GM21381 (cell line): ENCODE measurements at regions not wholly inside any gene's neighbourhood (a gene's known extent, or its start where the extent isn't known, plus 50 kb on each side); places are given as distances from the start of the nearest gene placed in this dataset.
"Not testable (repeated sequence)": the region's sequence is repeated elsewhere in the genome, so short reads cannot be mapped to it uniquely, and the experiment has no call there.

Source experiments
- ATAC-seq: cut with Tn5 transposase; IDR thresholded peaks from one replicate; pipeline ENCODE4 v1.9.1; 2021; ENCODE audit warnings: mild to moderate bottlenecking, moderate library complexity; ENCODE audit not compliant: unreplicated experiment

- no peak for ATAC-seq
Measured at GRCh38 chr7:12979181-12979580, 291.7 kb downstream of the ARL4A start.

DNA sequence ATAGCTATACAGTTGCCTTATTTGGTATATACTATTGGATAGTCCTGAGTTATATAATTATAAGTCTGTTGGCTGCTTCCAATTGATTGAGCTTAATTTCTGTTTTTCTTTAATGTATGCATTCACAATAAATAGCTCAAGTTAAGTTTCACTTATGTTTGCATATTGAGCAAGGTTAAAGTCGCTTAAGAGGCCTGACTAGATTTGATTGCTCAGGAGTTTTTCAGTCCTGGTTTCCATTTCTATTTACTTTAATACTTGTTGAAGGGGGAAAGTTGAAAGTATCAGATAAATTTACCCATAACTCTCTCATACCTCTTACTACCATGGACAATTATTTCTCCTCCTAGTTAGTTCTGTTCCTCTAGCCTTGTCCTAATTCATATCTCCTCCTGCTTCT lies 294.7 kb downstream of the ARL4A start:
- no peak for ATAC-seq

DNA sequence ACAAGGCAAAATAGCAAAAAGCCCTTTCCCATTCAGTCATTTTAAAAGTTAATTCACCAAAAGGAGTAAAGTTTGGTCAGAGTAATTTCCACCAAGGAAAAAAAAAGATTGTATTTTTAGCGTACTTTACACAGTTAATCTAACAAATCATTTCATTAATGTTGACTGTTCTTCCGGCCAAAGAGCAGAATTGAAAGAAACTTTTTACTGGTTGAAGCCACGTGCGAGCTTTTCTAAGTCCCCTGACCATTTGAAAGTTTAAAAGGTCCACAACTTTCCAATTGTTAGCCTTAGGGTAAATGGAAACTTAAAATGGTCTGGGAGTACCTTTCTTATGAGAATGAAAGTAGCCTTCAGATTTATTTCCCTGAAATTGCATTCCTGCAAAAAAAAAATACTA lies 296.7 kb downstream of the ARL4A start:
- no peak for ATAC-seq

GRCh38 chr7:12985228-12985627 lies 297.8 kb downstream of the ARL4A start:
- no peak for ATAC-seq

- no peak for ATAC-seq
Measured at GRCh38 chr7:12985752-12986151, 298.3 kb downstream of the ARL4A start.

DNA sequence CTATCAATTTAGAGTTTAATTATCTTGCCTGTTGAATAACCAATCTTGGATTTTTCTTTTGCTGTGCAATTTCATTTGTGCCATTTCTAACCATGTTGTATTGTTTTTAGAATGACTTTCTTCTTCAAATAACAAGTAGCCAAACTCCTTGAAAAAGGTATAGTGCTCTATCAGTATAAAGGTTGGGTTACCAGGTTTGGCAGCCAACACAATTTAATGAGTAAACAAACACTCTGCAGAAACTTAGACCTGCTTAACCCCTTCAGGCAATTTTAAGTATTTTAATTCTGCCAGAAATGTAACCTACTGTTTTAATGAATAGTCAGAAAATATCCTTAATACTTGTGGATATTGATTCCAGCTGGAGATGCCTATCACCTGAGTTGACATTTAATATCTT lies 299.8 kb downstream of the ARL4A start:
- no peak for ATAC-seq

- no peak for ATAC-seq
Measured at GRCh38 chr7:12990440-12990839, 303.0 kb downstream of the ARL4A start.

DNA sequence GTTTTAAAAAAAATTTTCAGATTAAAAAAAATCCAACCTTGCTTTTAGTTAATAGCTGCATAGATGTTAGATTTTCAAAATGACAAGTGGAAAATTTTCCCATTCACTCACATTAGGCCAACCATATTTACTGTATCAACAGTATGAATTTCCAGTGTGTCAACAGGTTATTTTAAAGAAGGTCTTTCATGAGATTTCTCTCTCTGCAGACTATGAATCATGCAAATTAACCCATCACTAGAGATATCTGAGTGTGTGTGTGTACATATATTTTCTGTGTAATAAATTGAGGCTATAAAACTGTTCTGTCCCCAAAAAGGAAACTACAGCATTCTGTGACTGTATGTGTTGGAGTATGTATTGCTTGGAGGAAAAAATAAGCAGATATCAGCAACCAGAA lies 305.6 kb downstream of the ARL4A start:
- no peak for ATAC-seq

- ATAC-seq = no peak
Measured at GRCh38 chr7:12995912-12996469, 308.6 kb downstream of the ARL4A start.

- no peak for ATAC-seq
Measured at GRCh38 chr7:13007331-13007730, 319.9 kb downstream of the ARL4A start.

GRCh38 chr7:13009517-13009916 lies 322.1 kb downstream of the ARL4A start:
- no peak for ATAC-seq

GRCh38 chr7:13014011-13014410 lies 326.6 kb downstream of the ARL4A start:
- no peak for ATAC-seq

GRCh38 chr7:13016036-13016581 lies 328.7 kb downstream of the ARL4A start:
- ATAC-seq = no peak

DNA sequence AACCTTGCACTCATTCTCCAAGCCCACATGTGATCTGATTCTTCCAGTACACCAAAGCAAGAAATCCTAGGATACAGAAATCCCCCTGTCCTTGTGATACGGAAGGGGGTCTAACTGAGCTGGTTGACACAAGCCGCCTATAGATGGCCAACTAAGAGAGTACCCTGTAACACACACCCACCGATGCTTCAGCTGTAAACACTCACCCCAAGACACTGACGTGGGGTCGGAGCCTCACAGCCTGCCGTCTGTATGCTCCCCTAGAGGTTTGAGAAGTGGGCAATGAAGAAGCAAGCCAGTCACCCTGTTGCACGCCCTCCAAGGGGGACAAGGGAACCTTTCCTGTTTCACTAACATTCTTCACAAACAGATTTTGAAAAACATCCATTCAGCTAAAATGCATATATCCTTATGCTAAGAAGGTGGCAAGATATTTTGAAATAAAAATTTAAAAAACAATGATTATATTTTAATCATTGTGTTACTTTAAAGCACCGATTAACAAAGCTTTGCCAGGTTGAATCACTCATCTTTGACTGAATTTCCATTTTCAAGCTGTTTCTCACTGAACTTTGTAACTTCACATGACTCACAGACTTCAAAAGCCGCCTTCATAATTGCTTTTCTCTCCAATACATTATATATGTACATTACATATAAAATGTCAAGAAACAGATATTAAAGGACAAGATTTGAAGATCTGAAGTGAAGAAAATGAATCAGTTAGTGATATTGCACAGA lies 329.3 kb downstream of the ARL4A start:
- ATAC-seq = no peak

DNA sequence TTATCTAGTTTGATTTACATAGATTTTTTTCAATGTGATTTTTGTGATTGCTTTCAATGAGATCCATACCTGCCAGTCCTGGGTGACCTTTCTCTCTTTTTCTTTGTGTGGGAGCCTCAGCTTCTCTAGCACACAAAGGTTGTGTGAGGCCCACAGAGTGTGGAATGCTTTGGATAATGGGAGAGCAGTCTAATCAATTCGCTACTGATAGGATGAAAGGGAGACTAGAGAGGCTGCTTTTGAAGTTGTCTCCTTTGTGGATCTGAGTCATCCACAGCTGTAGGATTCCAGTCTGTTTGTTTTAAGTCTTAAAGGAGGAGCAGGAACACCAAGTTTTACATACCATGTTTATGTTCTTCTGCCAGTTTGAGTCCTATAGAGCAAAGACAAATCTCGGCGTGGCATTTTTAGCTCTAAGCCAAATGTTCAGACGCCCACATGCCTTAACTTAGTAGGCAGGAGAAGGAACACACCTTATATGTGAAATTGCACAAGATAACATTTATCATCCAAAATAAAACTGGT lies 330.0 kb downstream of the ARL4A start:
- ATAC-seq = no peak

DNA sequence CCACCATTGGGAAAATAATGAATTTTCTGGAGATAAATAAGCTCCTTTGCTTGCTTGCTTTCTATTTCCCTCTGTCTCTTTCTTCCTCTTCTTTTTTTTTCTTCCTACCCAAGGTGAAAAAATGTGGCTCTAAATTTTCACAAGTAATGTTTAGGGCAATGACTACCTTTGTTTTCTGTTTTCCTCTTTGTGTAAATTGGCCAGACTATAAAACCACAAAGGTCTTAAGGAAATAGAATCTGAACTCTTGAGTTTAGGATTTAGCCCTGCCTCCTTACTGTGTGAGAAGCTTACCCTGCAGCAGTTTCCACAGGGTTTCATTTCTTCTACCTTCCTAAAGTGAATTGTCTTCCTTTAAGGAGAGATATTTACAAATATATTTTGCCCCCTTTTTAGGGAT lies 330.4 kb downstream of the ARL4A start:
- ATAC-seq = no peak

DNA sequence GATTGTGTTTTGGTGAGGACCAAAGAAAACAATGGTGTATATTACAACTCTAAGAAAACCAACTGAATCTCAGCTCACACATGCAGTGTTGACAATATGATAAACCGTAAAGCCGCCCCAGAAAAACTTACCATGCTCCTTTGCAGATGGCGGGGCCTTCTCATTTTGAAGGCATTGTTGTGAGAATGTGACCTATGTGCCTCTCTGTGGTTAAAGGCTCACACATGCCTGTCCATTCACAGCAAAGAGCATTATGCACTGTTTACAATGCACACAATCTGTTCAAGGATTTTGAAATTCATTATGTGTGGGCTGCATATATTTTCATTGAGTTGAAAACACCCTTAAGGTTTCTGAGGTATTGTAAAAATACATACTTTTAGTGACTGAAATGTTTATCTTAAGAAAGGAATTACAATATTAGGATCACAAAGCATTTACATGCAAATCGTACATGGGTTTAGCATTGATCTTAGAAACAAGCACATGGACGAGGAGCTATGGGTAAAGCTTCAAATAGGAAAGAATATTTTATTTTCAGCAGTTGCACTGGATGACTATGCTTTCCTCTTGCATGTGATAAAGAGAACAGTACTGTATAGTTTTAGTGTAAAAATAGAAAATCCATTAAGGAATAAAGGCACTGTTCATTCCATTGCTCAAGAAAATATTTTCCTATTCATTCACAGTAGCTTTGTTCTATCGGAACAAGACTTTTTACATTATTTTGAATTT lies 334.3 kb downstream of the ARL4A start:
- no peak for ATAC-seq

- ATAC-seq = no peak
Measured at GRCh38 chr7:13024121-13024674, 336.8 kb downstream of the ARL4A start.

- ATAC-seq = not testable (repeated sequence)
Measured at GRCh38 chr7:13025043-13025442, 337.6 kb downstream of the ARL4A start.

- no peak for ATAC-seq
Measured at GRCh38 chr7:13027321-13027720, 339.9 kb downstream of the ARL4A start.
